ENCODE measurements at regions not wholly inside any gene's neighbourhood (a gene's known extent, or its start where the extent isn't known, plus 50 kb on each side); places are given as distances from the start of the nearest gene placed in this dataset.

GRCh38 chr5:173435447-173435846, 107.2 kb upstream of the STC2 start:
- no peaks in the 10 kb centered on the region for H3K27me3 ChIP-seq (ENCODE audit: low read depth)
- H3K4me1 ChIP-seq: no peaks in the 10 kb centered on the region
- no peak overlapping the region for H3K4me3 ChIP-seq
- no peaks in the 10 kb centered on the region for H3K9me3 ChIP-seq
- no peak for DNase-seq (ENCODE audit: low spot score in 2 of 2)
- in situ Hi-C loops (cut with MboI; ENCODE audit: low sequenced_read_pairs): no loop called here
- H3K36me3 ChIP-seq (replicated peaks): no peaks in the 10 kb centered on the region

GRCh38 chr5:173434270-173434669, 106.1 kb upstream of the STC2 start:
- in situ Hi-C loops (cut with MboI; ENCODE audit: low sequenced_read_pairs): no loop called here
- Histone ChIP-seq H3K4me1 (no peaks in the 10 kb centered on the region), H3K36me3 (replicated peaks) (no peaks in the 10 kb centered on the region), H3K27me3 (ENCODE audit: low read depth) (no peaks in the 10 kb centered on the region), H3K9me3 (no peaks in the 10 kb centered on the region), H3K4me3 (no peak overlapping the region)
- no peak for DNase-seq (ENCODE audit: low spot score in 2 of 2)

GRCh38 chr5:173430394-173430793, 102.2 kb upstream of the STC2 start:
- no peaks in the 10 kb centered on the region for H3K36me3 ChIP-seq (replicated peaks)
- H3K4me3 ChIP-seq: no peak overlapping the region
- no peak for DNase-seq (ENCODE audit: low spot score in 2 of 2)
- H3K9me3 ChIP-seq: no peaks in the 10 kb centered on the region
- in situ Hi-C loops (cut with MboI; ENCODE audit: low sequenced_read_pairs): no loop called here
- H3K27me3 ChIP-seq (ENCODE audit: low read depth): peaks cover 7% of the 10 kb centered on the region
- H3K4me1 ChIP-seq: no peaks in the 10 kb centered on the region

- DNase-seq (ENCODE audit: low spot score in 2 of 2): no peak
- H3K4me3 ChIP-seq: no peak overlapping the region
- H3K27me3 ChIP-seq (ENCODE audit: low read depth): peaks cover 7% of the 10 kb centered on the region
- no peaks in the 10 kb centered on the region for H3K4me1 ChIP-seq
- no peaks in the 10 kb centered on the region; the same call in 1 of the 2 replicates for H3K9me3 ChIP-seq
- no peaks in the 10 kb centered on the region for H3K36me3 ChIP-seq (replicated peaks)
- in situ Hi-C loops (cut with MboI; ENCODE audit: low sequenced_read_pairs): no loop called here
Observed at GRCh38 chr5:173429489-173430150, 101.4 kb upstream of the STC2 start.

- Histone ChIP-seq H3K9me3 (no peaks in the 10 kb centered on the region; the same call in none of the 2 replicates), H3K27me3 (ENCODE audit: low read depth) (peaks cover 3% of the 10 kb centered on the region), H3K4me3 (no peak overlapping the region), H3K36me3 (replicated peaks) (no peaks in the 10 kb centered on the region), H3K4me1 (no peaks in the 10 kb centered on the region)
- no peak for DNase-seq (ENCODE audit: low spot score in 2 of 2)
- in situ Hi-C loops (cut with MboI; ENCODE audit: low sequenced_read_pairs): no loop called here
Observed at GRCh38 chr5:173423452-173424117, 95.4 kb upstream of the STC2 start.

GRCh38 chr5:173420108-173420507, 91.9 kb upstream of the STC2 start:
- Histone ChIP-seq H3K9me3 (no peaks in the 10 kb centered on the region; the same call in none of the 2 replicates), H3K27me3 (ENCODE audit: low read depth) (no peaks in the 10 kb centered on the region), H3K4me1 (no peaks in the 10 kb centered on the region), H3K36me3 (replicated peaks) (no peaks in the 10 kb centered on the region), H3K4me3 (no peak overlapping the region)
- no peak for DNase-seq (ENCODE audit: low spot score in 2 of 2)
- in situ Hi-C loops (cut with MboI; ENCODE audit: low sequenced_read_pairs): no loop called here

- no peak overlapping the region for H3K4me3 ChIP-seq
- DNase-seq (ENCODE audit: low spot score in 2 of 2): no peak
- in situ Hi-C loops (cut with MboI; ENCODE audit: low sequenced_read_pairs): no loop called here
Observed at GRCh38 chr5:173413471-173413982, 85.3 kb upstream of the STC2 start.

GRCh38 chr5:173412566-173412965, 84.4 kb upstream of the STC2 start:
- no peaks in the 10 kb centered on the region for H3K4me1 ChIP-seq
- no peaks in the 10 kb centered on the region for H3K36me3 ChIP-seq (replicated peaks)
- no peak for DNase-seq (ENCODE audit: low spot score in 2 of 2)
- H3K9me3 ChIP-seq: no peaks in the 10 kb centered on the region
- no peaks in the 10 kb centered on the region for H3K27me3 ChIP-seq (ENCODE audit: low read depth)
- no peak overlapping the region for H3K4me3 ChIP-seq
- in situ Hi-C loops (cut with MboI; ENCODE audit: low sequenced_read_pairs): no loop called here

More at GRCh38 chr5:173413471-173413982, 85.3 kb upstream of the STC2 start:
- Histone ChIP-seq H3K27me3 (ENCODE audit: low read depth) (no peaks in the 10 kb centered on the region), H3K4me1 (no peaks in the 10 kb centered on the region), H3K36me3 (replicated peaks) (no peaks in the 10 kb centered on the region), H3K9me3 (no peaks in the 10 kb centered on the region)

- H3K9me3 ChIP-seq: no peaks in the 10 kb centered on the region
- H3K36me3 ChIP-seq (replicated peaks): no peaks in the 10 kb centered on the region
- in situ Hi-C loops (cut with MboI; ENCODE audit: low sequenced_read_pairs): no loop called here
- DNase-seq (ENCODE audit: low spot score in 2 of 2): no peak
- H3K4me3 ChIP-seq: no peak overlapping the region
- H3K4me1 ChIP-seq: no peaks in the 10 kb centered on the region
- no peaks in the 10 kb centered on the region for H3K27me3 ChIP-seq (ENCODE audit: low read depth)
Observed at GRCh38 chr5:173411791-173412555, 83.8 kb upstream of the STC2 start.

- in situ Hi-C loops (cut with MboI; ENCODE audit: low sequenced_read_pairs): no loop called here
- Histone ChIP-seq H3K9me3 (no peaks in the 10 kb centered on the region), H3K36me3 (replicated peaks) (no peaks in the 10 kb centered on the region), H3K4me1 (no peaks in the 10 kb centered on the region), H3K27me3 (ENCODE audit: low read depth) (no peaks in the 10 kb centered on the region), H3K4me3 (no peak overlapping the region)
- no peak for DNase-seq (ENCODE audit: low spot score in 2 of 2)
Observed at GRCh38 chr5:173410459-173411233, 82.4 kb upstream of the STC2 start.

- in situ Hi-C loops (cut with MboI; ENCODE audit: low sequenced_read_pairs): no loop called here
- no peaks in the 10 kb centered on the region for H3K36me3 ChIP-seq (replicated peaks)
- H3K27me3 ChIP-seq (ENCODE audit: low read depth): no peaks in the 10 kb centered on the region
- DNase-seq (ENCODE audit: low spot score in 2 of 2): no peak
- no peak overlapping the region for H3K4me3 ChIP-seq
- no peaks in the 10 kb centered on the region for H3K4me1 ChIP-seq
- no peaks in the 10 kb centered on the region for H3K9me3 ChIP-seq
Observed at GRCh38 chr5:173408946-173409345, 80.7 kb upstream of the STC2 start.

GRCh38 chr5:173399851-173400250, 71.6 kb upstream of the STC2 start:
- DNase-seq (ENCODE audit: low spot score in 2 of 2): no peak
- no peak overlapping the region for H3K4me3 ChIP-seq
- H3K27me3 ChIP-seq (ENCODE audit: low read depth): no peaks in the 10 kb centered on the region
- in situ Hi-C loops (cut with MboI; ENCODE audit: low sequenced_read_pairs): no loop called here
- no peaks in the 10 kb centered on the region for H3K4me1 ChIP-seq
- H3K36me3 ChIP-seq (replicated peaks): no peaks in the 10 kb centered on the region
- no peaks in the 10 kb centered on the region for H3K9me3 ChIP-seq

- Histone ChIP-seq H3K36me3 (replicated peaks) (no peaks in the 10 kb centered on the region), H3K4me1 (no peaks in the 10 kb centered on the region), H3K27me3 (ENCODE audit: low read depth) (no peaks in the 10 kb centered on the region), H3K9me3 (no peaks in the 10 kb centered on the region), H3K4me3 (no peak overlapping the region)
- no peak for DNase-seq (ENCODE audit: low spot score in 2 of 2)
- in situ Hi-C loops (cut with MboI; ENCODE audit: low sequenced_read_pairs): no loop called here
Observed at GRCh38 chr5:173397516-173397915, 69.3 kb upstream of the STC2 start.
